NCI-H345 treated with DMSO at 0.1 percent for 48 hours (cell line): ENCODE measurements at regions not wholly inside any gene's neighbourhood (a gene's known extent, or its start where the extent isn't known, plus 50 kb on each side); places are given as distances from the start of the nearest gene placed in this dataset.

Experiments
- DNase-seq: peaks from one replicate; lab custom pipeline; 2025; ENCODE audit not compliant: unreplicated experiment; lab: John Stamatoyannopoulos, UW

DNA sequence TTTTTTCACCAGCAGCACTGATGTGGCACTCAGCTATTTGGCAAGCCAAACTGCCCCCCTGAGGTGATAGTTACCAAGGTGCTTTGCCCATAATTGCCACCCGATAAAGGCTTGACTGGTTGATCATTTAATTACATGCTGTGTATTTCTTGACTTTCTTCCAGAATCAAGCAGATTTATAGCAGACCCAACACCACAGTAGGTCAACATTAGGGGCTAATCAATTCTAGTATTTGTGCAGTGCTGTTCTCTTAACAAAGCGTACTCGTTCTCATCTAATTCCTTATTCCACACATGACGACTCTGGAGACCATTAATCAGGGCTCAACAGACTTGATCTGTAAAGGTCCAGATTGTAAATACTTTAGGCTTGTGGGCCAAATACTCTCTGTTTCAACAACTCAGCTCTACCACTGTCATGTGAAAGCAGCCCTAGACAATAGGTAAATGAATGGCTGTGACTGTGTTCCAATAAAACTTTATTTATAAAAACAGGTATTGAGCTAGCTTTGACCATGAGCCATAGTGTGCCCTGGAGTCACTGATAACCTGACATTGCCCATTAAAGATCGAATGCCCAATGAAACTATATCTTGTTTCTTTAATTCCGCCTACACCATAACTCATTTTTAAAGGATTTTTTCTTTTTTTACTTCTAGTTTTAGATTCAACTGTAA, 119.1 kb upstream of the TMC3 start:
- no peak for DNase-seq

DNA sequence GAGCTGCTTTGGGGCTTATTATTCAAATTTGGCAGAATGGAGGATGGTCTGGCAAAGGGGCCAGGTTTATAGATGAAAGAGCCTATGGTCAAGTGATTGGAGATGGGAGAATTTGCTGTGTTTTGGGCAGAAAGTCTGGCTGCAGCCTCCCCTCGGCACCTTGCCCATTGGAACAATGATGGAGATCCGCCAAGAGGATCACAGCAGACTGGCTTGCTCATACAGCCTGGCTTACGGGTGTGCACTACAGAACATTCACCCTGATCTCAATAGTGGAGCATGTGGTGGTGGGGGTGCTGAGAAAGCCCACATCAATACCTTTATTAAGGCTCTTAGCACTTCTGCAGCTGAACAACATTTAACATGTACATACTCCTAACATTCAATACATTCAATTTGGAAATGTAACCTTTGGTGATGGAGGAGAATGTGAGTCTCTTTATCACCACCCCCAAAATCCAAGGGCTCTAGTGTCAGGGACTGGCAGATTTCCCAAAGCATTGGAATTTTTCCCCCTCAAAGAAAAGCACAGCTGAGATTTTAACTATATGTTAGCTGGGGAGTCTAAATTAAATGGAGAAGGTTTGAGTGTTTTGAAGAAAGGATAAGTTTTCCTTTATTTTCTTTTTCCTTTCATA, 118.4 kb upstream of the TMC3 start:
- DNase-seq, result no peak

DNA sequence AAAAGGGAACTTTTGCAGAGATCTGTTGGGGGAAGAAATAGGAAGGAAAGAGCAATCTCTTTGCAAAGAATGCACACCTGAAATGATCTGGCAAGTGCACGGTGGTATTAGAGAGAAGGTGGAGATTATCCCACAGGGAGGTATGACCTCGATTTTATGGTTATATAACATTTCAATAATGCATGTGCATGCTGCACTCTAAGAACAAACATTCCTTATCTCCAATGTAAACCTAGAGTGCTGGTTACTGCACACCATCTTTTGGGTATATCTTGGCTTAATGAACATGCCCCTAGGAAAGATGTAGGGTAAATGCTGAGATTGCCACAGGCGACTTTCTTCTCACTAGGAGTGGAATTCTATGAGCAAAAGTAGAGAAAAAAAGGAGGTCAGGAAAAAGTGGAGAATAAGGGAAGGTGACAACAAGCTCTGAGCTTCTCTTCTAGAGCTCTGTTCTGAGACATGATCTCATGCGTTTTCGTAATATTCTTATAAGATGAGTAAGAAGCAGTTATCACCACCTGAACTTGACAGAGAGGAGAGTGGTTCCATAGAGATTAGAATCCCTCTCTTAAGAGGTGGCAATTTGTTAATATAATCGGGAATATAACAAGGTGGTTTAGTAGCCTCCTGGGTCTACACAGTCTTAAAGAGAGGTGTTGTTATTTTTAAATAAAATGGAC, 117.5 kb upstream of the TMC3 start:
- DNase-seq, result no peak

DNA sequence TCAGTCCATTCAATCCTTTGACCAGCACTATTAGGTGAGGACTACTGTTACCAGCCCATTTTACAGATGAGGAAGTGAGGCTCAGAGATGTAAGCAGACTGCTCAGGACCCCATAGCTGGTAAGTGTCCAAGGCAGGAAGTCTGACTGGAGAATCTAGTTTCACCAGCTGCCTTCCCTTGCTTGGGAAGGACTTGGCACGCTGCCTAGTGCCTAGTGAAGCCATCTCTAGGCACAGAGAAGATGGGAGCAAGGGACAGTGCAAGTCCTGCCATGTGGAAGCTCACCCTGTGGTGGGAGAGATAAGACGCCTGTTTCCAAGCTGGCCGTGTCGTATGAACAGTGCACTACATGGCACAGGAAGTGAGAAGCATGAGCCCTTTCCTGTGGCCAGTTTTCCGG, 111.8 kb upstream of the TMC3 start:
- DNase-seq, result no peak

DNA sequence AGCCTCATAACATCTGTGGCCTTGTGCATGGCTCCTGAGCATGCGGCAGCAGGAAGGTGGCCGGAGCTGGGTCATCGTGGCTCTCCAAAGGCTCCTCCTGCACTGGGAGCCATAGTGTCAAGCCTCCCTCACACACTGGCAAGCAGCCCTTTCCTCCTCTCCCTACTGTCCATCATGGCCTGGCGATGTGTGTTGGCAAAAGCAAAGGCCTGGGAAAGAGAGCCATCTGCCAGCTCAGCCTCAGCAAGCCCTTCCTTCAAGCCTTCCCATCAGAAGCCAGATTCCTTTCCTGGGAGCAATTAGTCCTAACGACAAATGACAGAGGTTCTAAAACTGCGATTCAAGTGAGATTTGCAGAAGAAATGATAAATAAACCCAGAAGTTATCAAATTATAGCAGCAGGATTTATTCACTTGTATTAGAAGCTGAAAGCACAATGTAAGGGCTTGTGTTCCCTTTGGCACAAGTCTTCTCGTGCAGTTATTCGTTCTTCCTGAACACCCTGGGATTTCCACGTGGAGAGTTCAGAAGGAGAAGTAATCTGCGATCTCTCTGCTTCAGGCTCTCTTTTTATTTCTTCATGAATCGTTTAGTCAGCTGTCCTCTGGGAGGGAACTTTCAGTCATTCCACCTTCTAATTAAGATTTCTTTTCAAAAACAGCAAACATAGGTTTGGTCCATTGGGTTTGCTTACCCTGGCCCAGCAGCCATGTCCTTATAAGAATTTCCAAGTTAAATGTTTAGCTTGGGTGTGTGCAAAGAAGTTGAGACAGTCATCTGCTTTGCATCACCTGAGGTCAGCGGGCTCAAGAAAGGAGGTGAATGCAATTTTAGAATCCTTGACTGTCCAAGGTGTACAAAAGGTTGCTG, 110.3 kb upstream of the TMC3 start:
- no peak for DNase-seq

DNA sequence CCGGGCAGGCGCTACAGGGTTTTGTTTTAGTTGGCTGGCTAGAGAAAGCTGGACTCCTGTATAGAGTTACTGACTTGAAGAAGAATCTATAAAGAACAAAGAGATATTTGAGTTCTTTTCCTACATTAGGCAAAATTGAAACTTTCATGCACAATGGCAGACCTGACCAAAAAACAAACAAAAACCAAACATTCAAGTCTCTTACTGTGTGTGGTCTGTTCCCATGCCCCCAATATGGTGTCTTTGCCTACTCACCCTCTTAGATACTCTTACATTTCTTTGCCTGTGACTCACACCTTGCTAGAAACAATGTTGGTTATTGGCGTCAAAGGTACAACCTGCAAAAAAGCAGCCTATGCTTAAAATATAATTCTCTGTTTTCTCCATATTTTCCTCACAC, 109.5 kb upstream of the TMC3 start:
- no peak for DNase-seq

DNA sequence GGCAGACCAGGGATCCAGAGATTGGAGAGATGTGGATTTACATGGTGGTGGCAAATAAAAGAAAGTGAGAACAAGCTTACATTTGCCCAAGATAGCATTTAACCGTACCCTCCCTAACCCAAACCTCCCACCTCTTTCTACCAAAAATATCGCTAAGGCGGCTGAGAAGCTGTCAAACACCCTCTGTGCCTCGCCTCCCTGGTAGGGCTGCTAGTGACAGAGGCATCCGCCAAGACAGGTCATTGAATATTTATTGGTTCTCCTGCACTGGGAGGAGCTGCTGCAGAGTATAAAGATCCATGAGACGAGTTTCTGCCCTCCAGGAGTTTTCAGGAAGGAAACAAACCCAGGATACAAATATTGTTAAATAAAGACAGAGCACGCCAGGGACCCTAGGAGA, 107.3 kb upstream of the TMC3 start:
- DNase-seq, result no peak

DNA sequence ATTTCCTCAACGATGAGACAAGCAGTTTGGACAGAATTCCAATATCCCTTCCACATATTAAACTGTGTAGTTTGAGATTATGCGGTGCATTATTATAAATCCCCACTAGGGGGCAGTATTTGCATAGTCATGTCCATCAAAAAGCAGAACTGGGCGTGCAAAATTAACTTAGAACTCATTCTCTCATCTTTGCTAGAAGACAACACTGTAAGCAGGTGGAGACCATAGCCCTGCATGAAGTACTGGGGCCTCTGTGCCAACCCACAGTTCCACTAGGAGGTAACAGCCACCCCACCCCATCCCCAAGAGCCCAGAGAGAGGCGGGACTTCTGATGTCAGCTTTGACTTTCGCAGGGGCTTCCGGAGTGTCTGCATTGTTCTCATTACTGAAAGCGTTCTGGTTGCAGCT, 106.6 kb upstream of the TMC3 start:
- DNase-seq, result peak; percentile 11

DNA sequence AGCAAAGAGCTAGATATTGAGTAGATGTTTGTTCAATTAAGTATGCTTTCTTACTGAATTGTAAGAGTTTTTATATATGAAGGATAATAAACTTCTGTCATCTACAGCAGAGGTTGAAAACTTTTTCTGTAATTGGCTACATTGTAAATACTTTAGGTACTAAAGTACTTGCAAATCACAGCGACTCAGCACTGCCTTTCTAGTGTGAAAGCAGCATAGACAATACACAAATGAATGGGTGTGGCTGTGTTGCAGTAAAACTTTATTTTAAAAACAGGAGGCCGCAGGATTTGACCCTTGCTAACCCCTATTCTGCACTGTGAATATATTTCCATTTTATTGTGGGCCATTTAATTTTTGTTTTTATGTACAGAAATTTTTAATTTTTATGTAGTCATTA, 104.3 kb upstream of the TMC3 start:
- DNase-seq, result no peak

DNA sequence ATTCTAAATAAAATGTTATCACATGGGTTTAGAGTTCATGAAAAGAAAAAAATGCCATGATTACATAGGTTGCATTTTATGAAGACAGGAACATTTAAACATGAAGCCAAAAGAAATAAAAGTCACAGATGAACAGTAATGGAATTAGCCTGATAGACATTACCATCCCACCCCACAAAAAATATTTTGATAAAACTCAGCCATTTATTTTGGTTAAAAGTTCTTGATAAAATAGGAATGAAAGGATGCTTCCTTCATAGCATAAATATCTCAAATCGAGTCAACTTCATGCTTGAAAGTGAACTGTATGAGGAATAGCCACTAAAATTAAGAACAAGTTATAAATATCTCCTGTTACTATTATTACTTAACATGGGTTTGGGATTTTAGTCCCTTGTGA, 101.9 kb upstream of the TMC3 start:
- DNase-seq, result no peak

DNA sequence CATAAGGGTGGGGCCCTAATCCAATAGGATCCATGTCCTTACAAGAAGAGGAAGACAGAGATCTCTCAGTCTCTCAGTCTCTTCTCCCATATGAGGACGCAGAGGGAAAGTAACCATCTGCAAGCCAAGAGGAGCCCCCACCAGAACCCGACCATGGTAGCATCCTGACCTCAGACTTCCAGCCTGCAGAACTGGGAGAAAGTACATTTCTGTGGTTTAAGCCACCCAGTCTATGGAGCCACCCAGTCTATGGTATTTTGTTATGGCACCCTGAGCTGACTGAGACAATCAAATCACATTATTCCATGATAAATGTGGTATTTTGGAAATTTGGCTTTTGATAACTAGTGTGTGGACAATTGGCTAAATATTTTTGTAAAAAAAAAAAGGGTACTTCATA, 101.5 kb upstream of the TMC3 start:
- no peak for DNase-seq

DNA sequence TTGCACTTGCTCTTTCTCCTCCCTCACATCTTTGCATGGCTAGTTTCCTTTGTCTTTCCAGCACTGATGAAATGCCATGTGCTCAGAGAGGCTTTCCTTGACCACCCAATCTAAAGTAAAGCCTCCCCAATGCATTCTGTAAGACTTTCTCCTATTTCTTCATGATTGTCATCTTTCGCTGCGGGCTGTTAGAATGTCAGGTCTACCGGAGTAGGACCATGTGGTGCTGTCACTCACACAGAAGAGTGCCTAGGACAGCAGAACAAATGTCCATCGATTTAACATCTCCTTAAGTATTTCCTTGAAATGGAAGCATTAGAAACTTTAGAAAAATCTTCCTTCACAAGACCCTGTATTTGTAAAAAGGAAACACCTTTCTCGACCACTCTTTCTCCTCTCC, 99.9 kb upstream of the TMC3 start:
- no peak for DNase-seq

DNA sequence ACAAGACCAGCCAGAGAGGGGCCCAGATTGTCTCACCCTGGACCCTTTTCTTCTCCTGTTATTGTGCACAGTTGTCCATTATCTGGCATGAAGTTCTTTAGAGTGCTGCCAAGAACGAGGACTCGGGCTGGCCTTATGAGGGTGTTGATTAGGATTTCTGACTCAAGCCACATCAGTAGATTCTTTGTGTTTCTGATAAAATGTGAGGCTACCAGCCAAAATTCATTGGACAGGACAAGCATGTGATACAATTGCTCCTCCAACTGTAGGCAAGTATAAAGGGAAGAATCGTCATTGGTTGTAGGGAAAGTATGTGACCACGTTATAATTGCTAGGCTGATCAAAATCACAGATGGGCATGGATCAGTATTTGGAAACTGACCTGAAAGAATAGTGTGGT, 99.2 kb upstream of the TMC3 start:
- DNase-seq, result no peak

DNA sequence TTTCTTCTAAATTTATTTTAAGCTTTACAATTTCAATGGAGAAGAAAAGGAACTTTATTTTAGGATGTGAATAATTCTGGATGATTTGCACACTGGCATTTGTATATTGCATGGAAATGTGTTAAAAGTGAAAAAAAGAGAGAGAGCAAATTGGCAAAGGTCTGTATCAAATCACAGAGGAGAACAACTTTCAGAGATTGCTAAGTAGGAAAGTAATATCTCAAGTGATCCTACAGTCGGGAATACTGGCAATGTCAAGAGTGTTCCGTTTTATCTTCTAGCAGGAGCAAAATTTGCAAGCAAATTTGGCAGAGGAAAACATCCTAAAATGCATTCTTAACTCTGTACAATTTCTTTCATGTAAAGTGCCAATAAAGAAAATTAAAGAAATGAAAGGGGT, 97.1 kb upstream of the TMC3 start:
- DNase-seq, result no peak

DNA sequence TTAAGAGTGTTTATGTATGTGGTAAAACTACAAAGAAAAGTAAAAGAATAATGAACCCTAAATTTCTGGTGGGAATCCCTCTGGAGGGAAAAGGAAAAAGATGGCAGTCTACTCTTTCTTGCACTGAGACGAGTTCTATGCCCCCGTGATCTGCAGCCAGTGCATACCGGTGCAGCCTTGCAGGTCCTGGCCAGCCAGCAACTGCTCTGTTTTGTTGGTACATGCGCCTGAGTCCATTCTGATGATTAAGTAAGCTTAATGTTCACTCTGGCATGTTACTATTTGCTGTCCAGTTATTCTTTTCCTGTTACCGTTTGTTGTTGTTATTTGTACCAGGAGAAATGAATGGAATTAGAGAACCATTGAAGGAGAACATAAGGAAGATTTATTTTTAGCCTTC, 95.1 kb upstream of the TMC3 start:
- DNase-seq, result no peak

DNA sequence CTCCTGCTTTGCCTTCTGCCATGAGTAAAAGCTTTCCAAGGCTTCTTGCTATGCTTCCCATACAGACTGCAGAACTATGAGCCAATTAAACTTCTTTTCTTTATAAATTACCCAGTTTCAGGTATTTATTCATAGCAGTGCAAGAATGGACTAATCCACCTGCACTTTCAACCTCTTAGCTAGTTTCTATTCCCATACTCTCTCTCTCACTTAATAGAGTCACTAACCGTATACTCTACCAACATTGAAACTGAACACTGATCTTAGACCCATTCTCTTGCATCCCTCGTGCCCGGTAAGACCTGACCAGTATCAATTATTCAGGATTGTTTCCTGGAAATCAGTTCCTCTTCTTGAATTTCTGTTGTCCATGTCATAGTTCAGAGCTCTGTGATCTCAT, 92.7 kb upstream of the TMC3 start:
- no peak for DNase-seq

DNA sequence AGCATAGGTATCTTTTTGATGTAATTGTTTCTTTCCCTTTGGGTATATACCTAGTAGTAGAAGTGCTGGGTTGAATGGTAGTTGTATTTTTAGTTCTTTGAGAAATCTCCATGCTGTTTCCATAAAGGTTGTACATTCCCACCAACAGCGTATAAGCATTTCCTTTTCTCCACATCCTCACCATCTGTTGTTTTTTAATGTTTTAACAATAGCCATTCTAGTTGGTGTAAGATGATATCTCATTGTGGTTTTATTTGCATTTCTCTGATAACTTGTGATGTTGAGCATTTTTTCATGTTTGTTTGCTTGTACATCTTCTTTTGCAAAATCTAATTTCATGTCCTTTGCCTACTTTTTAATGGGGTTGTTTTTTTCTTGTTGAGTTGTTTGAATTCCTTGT, 80.0 kb upstream of the TMC3 start:
- DNase-seq, result no peak

DNA sequence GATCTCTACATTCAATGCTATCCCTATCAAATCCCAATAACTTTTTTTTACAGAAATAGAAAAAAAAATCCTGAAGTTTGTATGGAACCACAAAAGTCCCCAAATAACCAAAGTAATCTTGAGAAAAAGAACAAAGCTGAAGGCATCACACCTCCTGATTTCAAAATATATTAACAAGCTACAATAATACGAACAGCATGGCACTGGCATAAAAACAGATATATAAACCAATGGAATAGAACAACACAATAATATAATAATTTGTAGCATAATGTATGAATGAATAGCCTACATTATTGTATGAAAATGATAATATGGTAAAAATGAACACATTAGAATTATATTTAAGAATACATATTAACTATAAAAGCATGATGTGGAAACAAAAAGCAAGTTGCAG, 76.7 kb upstream of the TMC3 start:
- DNase-seq, result no peak

DNA sequence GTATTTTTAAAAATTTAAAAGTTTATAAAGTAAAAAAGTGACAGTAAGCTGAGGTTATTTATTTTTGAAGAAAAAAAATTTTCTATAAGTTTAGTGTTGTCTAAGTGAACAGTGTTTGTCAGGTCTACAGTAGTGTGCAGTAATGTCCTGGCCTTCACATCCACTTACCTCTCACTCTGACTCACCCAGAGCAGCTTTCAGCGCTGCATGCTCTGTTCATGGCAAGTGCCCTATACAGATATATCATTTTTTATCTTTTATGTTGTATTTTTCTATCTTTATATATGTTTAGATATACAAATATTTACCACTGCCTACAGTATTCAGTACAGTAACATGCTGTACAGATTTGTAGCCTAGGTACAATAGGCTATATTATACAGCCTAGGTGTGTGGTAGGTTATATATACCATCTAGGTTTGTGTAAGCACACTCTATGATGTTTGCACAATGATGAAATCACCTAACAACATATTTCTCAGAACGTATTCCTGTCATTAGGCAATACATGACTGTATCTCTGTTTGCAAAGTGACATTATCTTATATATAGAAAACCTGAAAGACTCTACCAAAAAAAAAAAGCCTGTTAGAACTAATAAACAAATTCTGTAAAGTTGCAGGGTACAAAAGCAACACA, 75.9 kb upstream of the TMC3 start:
- no peak for DNase-seq

DNA sequence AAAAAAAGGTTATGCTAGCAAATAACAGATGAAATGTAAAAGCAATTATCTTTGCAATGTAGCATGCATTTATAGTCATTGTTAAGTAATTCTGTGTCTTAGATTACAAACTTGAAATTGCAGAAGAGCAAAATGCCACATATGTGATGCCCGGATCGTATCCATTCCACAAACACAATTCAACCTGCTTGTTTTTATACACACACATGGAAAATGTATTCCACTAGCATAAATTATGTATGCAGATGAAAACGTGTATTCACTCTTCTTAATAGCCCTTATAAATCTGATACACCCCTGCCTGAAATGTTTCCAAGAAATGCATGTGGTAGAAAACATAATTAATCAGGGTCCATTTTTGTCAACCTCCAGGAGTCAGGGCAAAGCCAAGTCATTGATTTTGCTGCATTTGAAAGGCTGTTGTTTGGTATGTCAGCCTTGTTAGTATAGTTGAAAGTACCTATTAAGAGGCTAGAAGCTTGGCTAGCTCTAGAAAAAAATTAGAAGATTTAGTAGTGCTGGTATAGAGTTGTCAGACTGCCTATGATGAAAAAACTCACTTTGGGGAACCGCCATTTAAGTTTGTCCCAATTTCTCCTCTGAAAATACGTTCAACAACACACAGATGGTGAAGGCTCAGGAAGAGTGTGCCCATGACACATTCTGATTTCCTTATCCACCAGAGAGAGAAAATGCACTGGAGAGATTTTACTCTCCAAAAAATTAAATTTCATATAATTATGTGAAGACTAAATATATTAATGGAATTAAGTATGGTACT, 69.2 kb upstream of the TMC3 start:
- DNase-seq, result no peak
